ENCODE measurements at regions not wholly inside any gene's neighbourhood (a gene's known extent, or its start where the extent isn't known, plus 50 kb on each side); places are given as distances from the start of the nearest gene placed in this dataset.

DNA sequence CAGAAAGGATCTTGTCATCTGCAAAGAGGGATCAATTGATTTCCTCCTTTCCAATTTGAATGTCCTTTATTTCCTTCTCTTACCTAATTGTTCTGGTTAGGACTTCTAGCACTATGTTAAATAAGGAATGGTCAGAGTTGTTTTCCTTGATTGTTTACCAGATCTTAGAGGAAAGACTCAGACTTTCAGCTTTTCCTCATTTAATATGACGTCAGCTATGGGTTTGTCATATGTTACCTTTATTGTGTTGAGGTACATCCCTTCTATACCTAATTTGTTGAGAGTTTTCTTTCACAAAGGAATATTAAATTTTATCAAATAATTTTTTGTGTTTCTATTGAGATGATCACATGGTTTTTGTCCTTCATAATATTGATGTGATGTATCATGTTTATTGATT is 656.5 kb upstream of the GRAMD2B start:
- Histone ChIP-seq H3K4me1 (no peaks in the 10 kb centered on the region), H3K27me3 (no peaks in the 10 kb centered on the region), H3K4me3 (no peak overlapping the region), H3K36me3 (no peaks in the 10 kb centered on the region), H3K27ac (no peak overlapping the region), H3K9me3 (no peaks in the 10 kb centered on the region)
- DNase-seq (ENCODE audit: low spot score in 2 of 2) = no peak
- no peak for TF ChIP-seq EP300 (IDR thresholded peaks at IDR 0.05)
- TF ChIP-seq CTCF (IDR thresholded peaks at IDR 0.05) = no peak
- TF ChIP-seq POLR2A (IDR thresholded peaks at IDR 0.05) = no peak
- 78 to 96% methylated on average over 1 of the region's 1 CpG for WGBS, 2 donors

GRCh38 chr5:125775896-125776295 is 647.3 kb upstream of the GRAMD2B start:
- no peak for DNase-seq (ENCODE audit: low spot score in 2 of 2)
- 94 to 100% methylated on average over 1 of the region's 1 CpG for WGBS, 2 donors
- TF ChIP-seq CTCF (IDR thresholded peaks at IDR 0.05) (no peak), EP300 (IDR thresholded peaks at IDR 0.05) (no peak), POLR2A (IDR thresholded peaks at IDR 0.05) (no peak)
- Histone ChIP-seq H3K27me3 (no peaks in the 10 kb centered on the region), H3K4me1 (no peaks in the 10 kb centered on the region), H3K27ac (no peak overlapping the region), H3K9me3 (no peaks in the 10 kb centered on the region), H3K4me3 (no peak overlapping the region), H3K36me3 (no peaks in the 10 kb centered on the region)

- WGBS, 2 donors = 91 to 94% methylated on average over 3 of the region's 3 CpGs
- Histone ChIP-seq H3K36me3 (no peaks in the 10 kb centered on the region), H3K9me3 (no peaks in the 10 kb centered on the region), H3K27ac (no peak overlapping the region), H3K27me3 (no peaks in the 10 kb centered on the region), H3K4me1 (no peaks in the 10 kb centered on the region), H3K4me3 (no peak overlapping the region)
- TF ChIP-seq EP300 (IDR thresholded peaks at IDR 0.05) = no peak
- no peak for TF ChIP-seq CTCF (IDR thresholded peaks at IDR 0.05)
- TF ChIP-seq POLR2A (IDR thresholded peaks at IDR 0.05) = no peak
- no peak for DNase-seq (ENCODE audit: low spot score in 2 of 2)
Observed at GRCh38 chr5:125776656-125777139, 646.5 kb upstream of the GRAMD2B start.

DNA sequence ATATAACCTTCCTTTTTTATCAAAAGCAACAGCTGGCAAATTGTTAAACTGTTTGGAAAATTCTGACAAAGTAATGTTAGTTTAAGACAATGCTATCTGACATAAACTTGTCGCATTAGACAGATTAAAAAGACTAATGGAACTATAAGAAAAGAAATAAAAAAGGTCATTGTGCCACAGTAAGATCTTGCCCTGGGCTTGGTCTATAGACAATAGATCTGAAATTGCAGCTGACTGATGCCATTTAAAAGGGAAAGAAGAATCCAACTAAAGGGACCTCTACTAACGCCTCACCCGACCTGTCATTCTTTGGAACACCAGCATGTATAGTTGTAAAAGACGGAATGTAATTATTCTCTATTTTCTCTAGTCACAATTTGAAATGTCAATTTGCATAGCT is 644.4 kb upstream of the GRAMD2B start:
- TF ChIP-seq POLR2A (IDR thresholded peaks at IDR 0.05) = no peak
- no peak for TF ChIP-seq EP300 (IDR thresholded peaks at IDR 0.05)
- no peak for TF ChIP-seq CTCF (IDR thresholded peaks at IDR 0.05)

GRCh38 chr5:125785407-125785806 is 637.8 kb upstream of the GRAMD2B start:
- Histone ChIP-seq H3K27ac (no peak overlapping the region), H3K27me3 (no peaks in the 10 kb centered on the region), H3K9me3 (no peaks in the 10 kb centered on the region), H3K36me3 (no peaks in the 10 kb centered on the region), H3K4me1 (no peaks in the 10 kb centered on the region), H3K4me3 (no peak overlapping the region)
- no peak for DNase-seq (ENCODE audit: low spot score in 2 of 2)
- TF ChIP-seq CTCF (IDR thresholded peaks at IDR 0.05) = no peak
- TF ChIP-seq POLR2A (IDR thresholded peaks at IDR 0.05) = no peak
- TF ChIP-seq EP300 (IDR thresholded peaks at IDR 0.05) = no peak
- WGBS, 2 donors = 87 to 88% methylated on average over 2 of the region's 2 CpGs

More for the DNA sequence above, 644.4 kb upstream of the GRAMD2B start:
- DNase-seq (ENCODE audit: low spot score in 2 of 2) = no peak
- Histone ChIP-seq H3K36me3 (no peaks in the 10 kb centered on the region), H3K4me3 (no peak overlapping the region), H3K27ac (no peak overlapping the region), H3K9me3 (no peaks in the 10 kb centered on the region), H3K4me1 (no peaks in the 10 kb centered on the region), H3K27me3 (no peaks in the 10 kb centered on the region)
- WGBS, 2 donors = 61 to 69% methylated on average over 4 of the region's 4 CpGs

All from tibial nerve (tissue), 4 donors.